Esophagus muscularis mucosa (tissue), 3 donors: ENCODE measurements at regions not wholly inside any gene's neighbourhood (a gene's known extent, or its start where the extent isn't known, plus 50 kb on each side); places are given as distances from the start of the nearest gene placed in this dataset.

Experiments
- CTCF ChIP-seq, 3 experiments: fragments of 200-600 bp in 2 of 3; fragments of 450-650 bp in 1 of 3; sonication (generic) in 2 of 3; IDR thresholded peaks; one replicate each; pipeline ENCODE4 v1.5.1; 2017 to 2019; ENCODE audit warnings: antibody characterized with exemption in 3 of 3, mild to moderate bottlenecking in 2 of 3, moderate library complexity in 1 of 3
- POLR2A ChIP-seq: fragments of 450-650 bp; IDR thresholded peaks from one replicate; pipeline ENCODE4 v1.6.1; 2017; ENCODE audit warnings: antibody characterized with exemption, moderate library complexity, mild to moderate bottlenecking, low read depth
- POLR2AphosphoS5 ChIP-seq, 2 donors: sonication (generic); formaldehyde crosslinking; IDR thresholded peaks; one replicate each; pipeline ENCODE4 v1.6.1; 2017; ENCODE audit warnings: antibody characterized with exemption in 2 of 2

- no peak for TF ChIP-seq CTCF (IDR thresholded peaks at IDR 0.05)
- no peak for TF ChIP-seq POLR2A
- TF ChIP-seq POLR2AphosphoS5 (IDR thresholded peaks at IDR 0.05), result no peak
These were observed 69.9 kb upstream of the HS6ST1 start for GRCh38 chr2:128388499-128388941.
